SK-N-SH (cell line): ENCODE measurements at regions not wholly inside any gene's neighbourhood (a gene's known extent, or its start where the extent isn't known, plus 50 kb on each side); places are given as distances from the start of the nearest gene placed in this dataset.

Experiments used
- CTCF ChIA-PET: fragments of 300-600, 350-600 bp; formaldehyde crosslinking; extraction: SDS; loops from one replicate; lab custom pipeline; 2021; lab: Yijun Ruan, JAX
- POLR2A ChIA-PET: fragments of 350-600 bp; sonication (Branson Sonifier 250); formaldehyde crosslinking; extraction: SDS; loops from one replicate; lab custom pipeline; 2020; ENCODE audit warnings: antibody characterized with exemption, inconsistent platforms; lab: Yijun Ruan, JAX
- DNase-seq: peaks from one replicate; pipeline ENCODE4 v3.0.0; 2012
- H2AFZ ChIP-seq: fragments of 200-600 bp; sonication (generic); 2 replicates; pipeline ENCODE4 v1.8.1; 2016; ENCODE audit warnings: antibody characterized with exemption, mild to moderate bottlenecking, low read depth
- H3F3A ChIP-seq: fragments of 200-600 bp; sonication (generic); replicated peaks from 2 replicates; pipeline ENCODE3; 2016; ENCODE audit warnings: antibody characterized with exemption, mild to moderate bottlenecking; ENCODE audit not compliant: insufficient read depth
- H3K27ac ChIP-seq, 2 experiments: fragments of 200-500 bp in 1 of 2; fragments of 200-600 bp in 1 of 2; sonication (Bioruptor generic) in 1 of 2; sonication (generic), shearing (Covaris generic) in 1 of 2; 2 replicates each; pipeline versions ENCODE4 v1.5.1 to v1.6.1; 2014 to 2016; ENCODE audit warnings: low read depth in 2 of 2, inconsistent platforms in 1 of 2, low read length in 1 of 2, mild to moderate bottlenecking in 1 of 2, mixed read lengths in 1 of 2
- H3K27me3 ChIP-seq: fragments of 200-600 bp; sonication (generic), shearing (Covaris generic); 2 replicates; pipeline ENCODE4 v1.6.1; 2016; ENCODE audit warnings: mixed run types; ENCODE audit not compliant: insufficient read depth
- H3K36me3 ChIP-seq, 2 experiments: fragments of 200-500 bp in 1 of 2; fragments of 200-600 bp in 1 of 2; sonication (Bioruptor generic) in 1 of 2; sonication (generic) in 1 of 2; replicated peaks in 1 of 2; 2 replicates each; pipeline versions ENCODE3 to v1.5.1; 2014 to 2016; ENCODE audit warnings: low read length in 1 of 2, mild to moderate bottlenecking in 1 of 2; ENCODE audit not compliant: insufficient read depth in 2 of 2, control insufficient read depth in 1 of 2
- H3K4me1 ChIP-seq, 2 experiments: fragments of 200-500 bp in 1 of 2; fragments of 200-600 bp in 1 of 2; sonication (Bioruptor generic) in 1 of 2; sonication (generic), shearing (Covaris generic) in 1 of 2; 2 replicates each; pipeline versions ENCODE4 v1.5.1 to v1.6.1; 2014 to 2016; ENCODE audit warnings: low read depth in 1 of 2, low read length in 1 of 2, mixed run types in 1 of 2; ENCODE audit not compliant: insufficient read depth in 2 of 2, control insufficient read depth in 1 of 2
- H3K4me2 ChIP-seq: fragments of 200-600 bp; sonication (generic), shearing (Covaris generic); 2 replicates; pipeline ENCODE4 v1.6.1; 2017; ENCODE audit warnings: mixed run types
- H3K4me3 ChIP-seq, 2 experiments: fragments of 200-500 bp in 1 of 2; fragments of 200-600 bp in 1 of 2; sonication (Bioruptor generic) in 1 of 2; sonication (generic), shearing (Covaris generic) in 1 of 2; 2 replicates each; pipeline versions ENCODE4 v1.5.1 to v1.8.1; 2014 to 2016; ENCODE audit warnings: low read depth in 2 of 2, inconsistent platforms in 1 of 2, low read length in 1 of 2, mild to moderate bottlenecking in 1 of 2, mixed read lengths in 1 of 2, moderate library complexity in 1 of 2
- H3K79me2 ChIP-seq: fragments of 200-600 bp; sonication (generic); 2 replicates; pipeline ENCODE4 v1.8.1; 2017; ENCODE audit warnings: mild to moderate bottlenecking; ENCODE audit not compliant: insufficient read depth
- H3K9ac ChIP-seq: fragments of 200-600 bp; sonication (generic); 2 replicates; pipeline ENCODE4 v1.6.1; 2017; ENCODE audit warnings: mixed run types
- H3K9me2 ChIP-seq: fragments of 200-600 bp; sonication (generic); 2 replicates; pipeline ENCODE4 v1.6.1; 2017; ENCODE audit warnings: mixed run types
- H3K9me3 ChIP-seq: fragments of 200-600 bp; sonication (generic); 2 replicates; pipeline ENCODE4 v1.6.1; 2017; ENCODE audit warnings: mixed run types, mild to moderate bottlenecking, moderate library complexity
- H4K20me1 ChIP-seq: fragments of 200-600 bp; sonication (generic); 2 replicates; pipeline ENCODE4 v1.6.1; 2017; ENCODE audit warnings: mild to moderate bottlenecking, mixed run types; ENCODE audit not compliant: insufficient read depth
- EP300 ChIP-seq, 2 experiments: IDR thresholded peaks; 2 replicates each; pipeline versions ENCODE4 v1.4.0 to v1.6.1; 2012; ENCODE audit warnings: borderline replicate concordance in 1 of 2, low read depth in 1 of 2, low read length in 1 of 2
- FOSL2 ChIP-seq: IDR thresholded peaks from 2 replicates; pipeline ENCODE4 v1.4.0; 2012; ENCODE audit warnings: low read depth, mild to moderate bottlenecking, moderate library complexity, borderline replicate concordance
- FOXJ3 ChIP-seq: sonication (generic); formaldehyde crosslinking; IDR thresholded peaks from 2 replicates; pipeline ENCODE4 v1.5.1; 2020; ENCODE audit warnings: mild to moderate bottlenecking, missing genetic modification reagents
- FOXM1 ChIP-seq: IDR thresholded peaks from 2 replicates; pipeline ENCODE4 v1.4.0; 2012; ENCODE audit warnings: low read depth, mild to moderate bottlenecking
- GABPA ChIP-seq: IDR thresholded peaks from 2 replicates; pipeline ENCODE4 v1.4.0; 2012; ENCODE audit warnings: low read depth, mild to moderate bottlenecking
- MEF2A ChIP-seq: IDR thresholded peaks from 2 replicates; pipeline ENCODE4 v1.4.0; 2012; ENCODE audit warnings: low read depth, borderline replicate concordance
- RXRA ChIP-seq: IDR thresholded peaks from 2 replicates; pipeline ENCODE4 v1.4.0; 2012; ENCODE audit warnings: low read depth, mild to moderate bottlenecking, borderline replicate concordance
- TEAD4 ChIP-seq: IDR thresholded peaks from 2 replicates; pipeline ENCODE4 v1.4.0; 2012; ENCODE audit warnings: mild to moderate bottlenecking, borderline replicate concordance; ENCODE audit not compliant: insufficient read depth
- USF1 ChIP-seq: IDR thresholded peaks from 2 replicates; pipeline ENCODE4 v1.4.0; 2012; ENCODE audit warnings: low read depth, borderline replicate concordance
- YY1 ChIP-seq: IDR thresholded peaks from 2 replicates; pipeline ENCODE4 v1.4.0; 2012; ENCODE audit warnings: low read depth, mild to moderate bottlenecking
- ZBTB33 ChIP-seq: IDR thresholded peaks from 2 replicates; pipeline ENCODE4 v1.4.0; 2012; ENCODE audit warnings: low read depth, borderline replicate concordance
- WGBS: methylation state at CpG from one replicate; pipeline ENCODE4 v1.1.6; 2017; ENCODE audit warnings: low lambda C conversion rate; 5-methylcytosine and 5-hydroxymethylcytosine counted together

GRCh38 chr16:86355531-86355930 lies 154.8 kb upstream of the FOXF1 start:
- peak; percentile 5; the same call in 1 of the 2 replicates for TF ChIP-seq FOSL2
- TF ChIP-seq GABPA = no peak
- Histone ChIP-seq H3K9me2 (no peaks in the 10 kb centered on the region), H3K4me3 (no peak overlapping the region), H3K9me3 (no peaks in the 10 kb centered on the region), H3K4me2 (no peak overlapping the region), H3F3A (no peaks in the 10 kb centered on the region), H3K27ac (no peak overlapping the region), H2AFZ (no peak overlapping the region), H3K79me2 (no peaks in the 10 kb centered on the region), H3K9ac (no peak overlapping the region), H3K36me3 (no peaks in the 10 kb centered on the region), H3K4me1 (no peaks in the 10 kb centered on the region), H3K27me3 (peaks cover 13% of the 10 kb centered on the region; the same call in 1 of the 2 replicates), H4K20me1 (no peaks in the 10 kb centered on the region)
- DNase-seq = no peak
- WGBS = 33% methylated on average over 5 of the region's 5 CpGs
- ChIA-PET CTCF (interaction anchor here (1.2 kb wide), 1 partner anchor 163 kb away, joined by 3 read pairs; no protein-coding TSS in a partner anchor), POLR2A (no interaction called here)

DNA sequence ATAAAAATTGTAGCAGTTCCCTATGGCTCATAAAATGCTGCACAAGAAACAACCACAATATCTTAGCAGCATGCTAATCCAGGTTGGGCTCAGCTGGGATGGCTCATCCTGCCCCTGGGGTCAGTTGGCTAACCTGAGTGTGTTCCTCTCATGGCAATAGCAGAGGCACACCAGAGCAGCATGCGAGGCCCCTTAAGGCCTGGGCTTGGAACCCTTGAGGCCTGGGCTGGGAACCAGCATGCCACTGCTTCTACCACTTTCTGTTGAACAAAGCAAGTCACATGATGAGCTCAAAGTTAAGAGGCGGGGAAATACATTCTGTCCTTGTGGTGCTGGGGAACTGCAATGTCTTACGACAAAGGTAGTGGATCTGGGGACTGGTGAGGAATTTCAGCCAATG lies 154.4 kb upstream of the FOXF1 start:
- H4K20me1 ChIP-seq = no peaks in the 10 kb centered on the region
- POLR2A ChIA-PET = no interaction called here
- H3K27ac ChIP-seq = no peak overlapping the region
- H3K4me3 ChIP-seq = no peak overlapping the region
- TF ChIP-seq EP300 (IDR thresholded peaks at IDR 0.05; ENCODE audit: borderline replicate concordance in 1 of 2, low read depth in 1 of 2, low read length in 1 of 2) (no peak), TEAD4 (no peak), USF1 (no peak), FOXJ3 (CRISPR knock-in tag) (no peak), ZBTB33 (no peak), YY1 (no peak), RXRA (no peak), FOSL2 (no peak), MEF2A (no peak), FOXM1 (no peak)
- 96% methylated on average over 3 of the region's 3 CpGs for WGBS
- H2AFZ ChIP-seq = no peak overlapping the region
- H3K9me3 ChIP-seq = no peaks in the 10 kb centered on the region
- no peak for DNase-seq
- H3F3A ChIP-seq = no peaks in the 10 kb centered on the region
- no peaks in the 10 kb centered on the region for H3K4me1 ChIP-seq
- no peaks in the 10 kb centered on the region for H3K79me2 ChIP-seq
- no peak overlapping the region for H3K4me2 ChIP-seq
- no peaks in the 10 kb centered on the region for H3K9me2 ChIP-seq
- H3K9ac ChIP-seq = no peak overlapping the region
- no peaks in the 10 kb centered on the region for H3K36me3 ChIP-seq
- CTCF ChIA-PET = interaction anchor here (1.2 kb wide), 1 partner anchor 162 kb away, joined by 3 read pairs; no protein-coding TSS in a partner anchor
- peaks cover 13% of the 10 kb centered on the region; the same call in 1 of the 2 replicates for H3K27me3 ChIP-seq
